HEK293 (cell line): ENCODE measurements at regions not wholly inside any gene's neighbourhood (a gene's known extent, or its start where the extent isn't known, plus 50 kb on each side); places are given as distances from the start of the nearest gene placed in this dataset.

ENCODE experiments used
- CTCF ChIA-PET: fragments of 350-600 bp; formaldehyde crosslinking; extraction: SDS; loops from one replicate; lab custom pipeline; 2021; ENCODE audit warnings: antibody characterized with exemption; lab: Yijun Ruan, JAX
- POLR2A ChIA-PET: fragments of 300-600 bp; formaldehyde crosslinking; extraction: SDS; loops from one replicate; lab custom pipeline; 2020; ENCODE audit warnings: antibody characterized with exemption, inconsistent platforms; lab: Yijun Ruan, JAX
- H3K27ac ChIP-seq: fragments of 200-500 bp; sonication (Bioruptor generic); 2 replicates; pipeline ENCODE4 v1.5.1; 2014; ENCODE audit warnings: low read depth, low read length, control low read depth, inconsistent platforms; ENCODE audit errors: extremely low read depth
- H3K36me3 ChIP-seq, 2 experiments: fragments of 200-500 bp in 1 of 2; sonication (Bioruptor generic) in 1 of 2; 1 replicate in 1 of 2; 2 replicates in 1 of 2; pipeline ENCODE4 v1.5.1; 2014 to 2017; ENCODE audit warnings: inconsistent platforms in 2 of 2, low read length in 2 of 2; ENCODE audit not compliant: control insufficient read depth in 2 of 2, insufficient read depth in 1 of 2
- H3K4me1 ChIP-seq: fragments of 200-500 bp; sonication (Bioruptor generic); 2 replicates; pipeline ENCODE4 v1.5.1; 2014; ENCODE audit warnings: mild to moderate bottlenecking, low read length, inconsistent platforms; ENCODE audit not compliant: control insufficient read depth, insufficient read depth
- H3K4me3 ChIP-seq: 2 replicates; pipeline ENCODE4 v1.5.1; 2011; ENCODE audit warnings: low read depth, mild to moderate bottlenecking, control low read depth, low read length, moderate library complexity
- H3K9me3 ChIP-seq: fragments of 200-500 bp; sonication (Bioruptor generic); 2 replicates; pipeline ENCODE4 v1.5.1; 2014; ENCODE audit warnings: low read depth, low read length, inconsistent platforms; ENCODE audit not compliant: control insufficient read depth, insufficient read depth
- KLF10 ChIP-seq: fragments of 450-650 bp; IDR thresholded peaks from 2 replicates; pipeline ENCODE4 v1.5.1; 2018; ENCODE audit warnings: missing biosample characterization, mild to moderate bottlenecking, missing genetic modification characterization
- KLF9 ChIP-seq: fragments of 450-650 bp; formaldehyde crosslinking; IDR thresholded peaks from 2 replicates; pipeline ENCODE4 v1.5.1; 2016; ENCODE audit warnings: missing biosample characterization, missing genetic modification characterization, low read depth
- MEIS1 ChIP-seq: sonication (generic); formaldehyde crosslinking; IDR thresholded peaks from 2 replicates; pipeline ENCODE4 v1.8.1; 2022; ENCODE audit warnings: missing genetic modification reagents, mild to moderate bottlenecking, borderline replicate concordance
- PRDM4 ChIP-seq: fragments of 450-650 bp; formaldehyde crosslinking; IDR thresholded peaks from 2 replicates; pipeline ENCODE4 v1.5.1; 2017; ENCODE audit warnings: missing biosample characterization, missing genetic modification characterization
- PRDM6 ChIP-seq: fragments of 450-650 bp; formaldehyde crosslinking; IDR thresholded peaks from 2 replicates; pipeline ENCODE4 v1.5.1; 2017; ENCODE audit warnings: missing biosample characterization, missing genetic modification characterization
- TSHZ1 ChIP-seq: fragments of 450-650 bp; formaldehyde crosslinking; IDR thresholded peaks from 2 replicates; pipeline ENCODE4 v1.5.1; 2016; ENCODE audit warnings: missing biosample characterization, missing genetic modification characterization, borderline replicate concordance
- WT1 ChIP-seq: fragments of 450-650 bp; formaldehyde crosslinking; IDR thresholded peaks from 2 replicates; pipeline ENCODE4 v1.5.1; 2016; ENCODE audit warnings: missing biosample characterization, missing genetic modification characterization
- ZFP37 ChIP-seq: fragments of 450-650 bp; formaldehyde crosslinking; IDR thresholded peaks from 2 replicates; pipeline ENCODE4 v1.5.1; 2016; ENCODE audit warnings: missing biosample characterization, missing genetic modification characterization
- ZFP41 ChIP-seq: fragments of 450-650 bp; formaldehyde crosslinking; IDR thresholded peaks from 2 replicates; pipeline ENCODE4 v1.5.1; 2016; ENCODE audit warnings: missing biosample characterization, missing genetic modification characterization, borderline replicate concordance
- ZNF175 ChIP-seq: fragments of 450-650 bp; formaldehyde crosslinking; IDR thresholded peaks from 2 replicates; pipeline ENCODE4 v1.5.1; 2016; ENCODE audit warnings: missing biosample characterization, missing genetic modification characterization
- ZNF214 ChIP-seq: fragments of 450-650 bp; formaldehyde crosslinking; IDR thresholded peaks from 2 replicates; pipeline ENCODE4 v1.5.1; 2017; ENCODE audit warnings: missing biosample characterization, mild to moderate bottlenecking, missing genetic modification characterization, borderline replicate concordance
- ZNF280D ChIP-seq: fragments of 450-650 bp; formaldehyde crosslinking; IDR thresholded peaks from 2 replicates; pipeline ENCODE4 v1.5.1; 2016; ENCODE audit warnings: missing biosample characterization, missing genetic modification characterization
- ZNF341 ChIP-seq: fragments of 450-650 bp; formaldehyde crosslinking; IDR thresholded peaks from 2 replicates; pipeline ENCODE4; 2016; ENCODE audit warnings: low read depth, missing biosample characterization, missing genetic modification characterization
- ZNF501 ChIP-seq: fragments of 450-650 bp; formaldehyde crosslinking; IDR thresholded peaks from 2 replicates; pipeline ENCODE4 v1.5.1; 2016; ENCODE audit warnings: missing biosample characterization, missing genetic modification characterization
- ZNF560 ChIP-seq: fragments of 450-650 bp; formaldehyde crosslinking; IDR thresholded peaks from 2 replicates; pipeline ENCODE4 v1.5.1; 2017; ENCODE audit warnings: missing biosample characterization, missing genetic modification characterization, borderline replicate concordance
- ZNF624 ChIP-seq: fragments of 450-650 bp; formaldehyde crosslinking; IDR thresholded peaks from 2 replicates; pipeline ENCODE4 v1.5.1; 2017; ENCODE audit warnings: missing biosample characterization, missing genetic modification characterization
- ZNF645 ChIP-seq: fragments of 450-650 bp; formaldehyde crosslinking; IDR thresholded peaks from 2 replicates; pipeline ENCODE4; 2016; ENCODE audit warnings: missing biosample characterization, missing genetic modification characterization
- ZNF76 ChIP-seq: fragments of 450-650 bp; formaldehyde crosslinking; IDR thresholded peaks from 2 replicates; pipeline ENCODE4; 2016; ENCODE audit warnings: low read depth, missing biosample characterization, missing genetic modification characterization, borderline replicate concordance
- ZSCAN16 ChIP-seq: fragments of 450-650 bp; formaldehyde crosslinking; IDR thresholded peaks from 2 replicates; pipeline ENCODE4 v1.5.1; 2016; ENCODE audit warnings: missing biosample characterization, missing genetic modification characterization
- ZSCAN23 ChIP-seq: fragments of 450-650 bp; formaldehyde crosslinking; IDR thresholded peaks from 2 replicates; pipeline ENCODE4 v1.5.1; 2016; ENCODE audit warnings: missing biosample characterization, missing genetic modification characterization

GRCh38 chr7:136523571-136523970, 344.9 kb upstream of the CHRM2 start (continued):
- TF ChIP-seq PRDM6 (tag by site-specific recombination) = no peak
- no peak for TF ChIP-seq ZSCAN23 (tag by site-specific recombination)
- TF ChIP-seq ZNF624 (tag by site-specific recombination) = no peak

- Histone ChIP-seq H3K4me3 (no peak overlapping the region), H3K4me1 (no peaks in the 10 kb centered on the region)
- ChIA-PET POLR2A (no interaction called here), CTCF (interaction anchor here (0.7 kb wide), 1 partner anchor 574 kb away, joined by 4 read pairs; no protein-coding TSS in a partner anchor)
- no peak for TF ChIP-seq TSHZ1 (tag by site-specific recombination)
- TF ChIP-seq MEIS1 = no peak
- no peak for TF ChIP-seq ZFP41 (tag by site-specific recombination)
- TF ChIP-seq ZNF175 (tag by site-specific recombination) = no peak
- TF ChIP-seq ZSCAN16 = no peak
- no peak for TF ChIP-seq ZNF76 (tag by site-specific recombination)
- TF ChIP-seq ZNF214 (tag by site-specific recombination) = no peak
- TF ChIP-seq ZNF560 (tag by site-specific recombination) = no peak
- no peak for TF ChIP-seq ZNF341 (tag by site-specific recombination)
- TF ChIP-seq WT1 (tag by site-specific recombination) = no peak
- no peak for TF ChIP-seq ZFP37 (tag by site-specific recombination)
- TF ChIP-seq, all 188 proteins: peak for 0
- Histone ChIP-seq H3K9me3 (no peaks in the 10 kb centered on the region), H3K36me3 (no peaks in the 10 kb centered on the region), H3K27ac (no peak overlapping the region)
Measured at GRCh38 chr7:136517971-136518370, 350.5 kb upstream of the CHRM2 start.

- no peak overlapping the region for H3K4me3 ChIP-seq
- no peak overlapping the region for H3K27ac ChIP-seq
- H3K4me1 ChIP-seq = no peaks in the 10 kb centered on the region
- H3K36me3 ChIP-seq = no peaks in the 10 kb centered on the region
- ChIA-PET CTCF (no interaction called here), POLR2A (no interaction called here)
- H3K9me3 ChIP-seq = no peaks in the 10 kb centered on the region
- TF ChIP-seq PRDM4 (tag by site-specific recombination) (no peak), ZNF501 (tag by site-specific recombination) (no peak), PRDM6 (tag by site-specific recombination) (no peak), KLF10 (tag by site-specific recombination) (no peak), KLF9 (tag by site-specific recombination) (no peak), MEIS1 (no peak), ZNF645 (tag by site-specific recombination) (no peak), ZNF280D (tag by site-specific recombination) (no peak)
Measured at GRCh38 chr7:136514776-136515175, 353.7 kb upstream of the CHRM2 start.
